Middle frontal gyrus (tissue), 1 donor: ENCODE measurements at regions not wholly inside any gene's neighbourhood (a gene's known extent, or its start where the extent isn't known, plus 50 kb on each side); places are given as distances from the start of the nearest gene placed in this dataset.

Source experiments
- DNase-seq: peaks from one replicate; pipeline ENCODE4 v3.0.0-alpha.2; 2015; ENCODE audit warnings: low spot score; ENCODE audit errors: extremely low spot score

DNA sequence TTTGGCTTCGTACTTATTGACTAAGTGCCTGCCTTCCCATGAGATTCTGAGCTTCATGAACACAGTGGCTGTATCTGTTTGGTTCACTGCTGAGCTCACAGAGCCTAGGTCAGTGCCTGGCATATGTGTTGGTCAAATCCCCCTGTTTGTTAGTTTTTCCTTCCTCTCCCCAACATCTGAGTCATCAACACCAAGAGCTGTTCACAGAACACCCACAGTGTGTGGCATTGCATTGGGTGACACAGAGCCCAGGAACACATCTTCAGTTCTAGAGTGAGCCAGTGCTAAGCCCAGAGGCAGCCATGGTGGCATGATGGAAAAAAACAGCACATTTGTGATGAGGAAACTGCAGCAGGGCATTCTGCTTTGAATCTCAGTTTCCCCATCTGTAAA lies 294.6 kb downstream of the SEC61B start:
- DNase-seq = no peak

DNA sequence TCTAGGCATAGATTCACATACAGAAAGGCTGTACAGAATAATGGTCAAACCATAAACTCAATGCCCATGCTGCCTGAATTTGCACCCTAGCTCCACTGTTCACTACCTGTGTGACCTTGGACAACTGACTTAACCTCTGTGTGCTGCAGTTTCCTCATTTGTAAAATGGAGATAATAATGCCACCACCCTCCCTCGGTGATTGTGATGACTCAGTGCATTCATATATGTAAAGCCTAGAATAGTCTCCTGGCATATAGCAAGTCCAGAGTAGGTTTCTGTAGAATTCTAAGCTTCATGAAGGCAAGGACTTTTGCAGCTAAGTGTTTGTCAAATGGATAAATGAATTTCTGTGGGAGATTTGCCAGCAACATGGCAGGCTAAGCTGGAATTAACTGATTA lies 297.8 kb upstream of the NR4A3 start:
- DNase-seq = no peak

DNA sequence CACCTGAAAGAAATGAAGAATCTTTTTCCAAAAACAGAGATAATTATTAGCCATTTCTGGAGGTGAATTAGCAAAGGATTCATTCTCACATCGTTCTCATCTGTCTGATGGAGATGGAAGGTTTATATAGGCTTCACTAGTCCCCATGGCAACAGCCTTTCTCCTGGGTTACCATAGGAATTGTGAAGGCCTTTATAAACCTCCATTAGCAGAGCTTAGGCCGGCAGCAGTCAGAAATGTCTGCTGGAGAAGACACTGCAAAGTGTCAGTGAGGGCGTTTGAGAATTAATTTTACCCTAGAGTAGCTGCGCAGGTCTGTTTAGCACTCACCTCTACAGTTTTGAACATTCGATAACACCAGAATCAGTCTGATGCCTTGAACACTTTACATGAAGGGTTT lies 290.4 kb upstream of the NR4A3 start:
- DNase-seq = no peak

DNA sequence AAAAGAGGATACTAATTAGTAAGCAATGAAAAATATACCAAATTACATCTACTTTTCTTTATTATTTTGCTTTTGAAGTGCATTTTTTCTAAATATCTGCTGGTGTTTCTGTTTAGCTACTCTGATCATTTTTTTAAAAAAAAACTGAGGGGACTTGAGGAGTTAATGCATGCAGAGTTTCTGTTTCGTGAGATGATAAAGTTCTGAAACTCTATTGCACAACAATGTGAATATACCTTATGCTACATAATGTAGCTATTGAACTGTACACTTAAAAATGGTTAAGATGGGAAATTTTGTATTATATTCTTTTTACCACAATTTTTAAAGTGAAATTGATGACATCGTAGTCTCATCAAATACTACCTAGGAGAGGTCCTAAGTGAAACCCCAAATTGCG lies 288.3 kb upstream of the NR4A3 start:
- no peak for DNase-seq

DNA sequence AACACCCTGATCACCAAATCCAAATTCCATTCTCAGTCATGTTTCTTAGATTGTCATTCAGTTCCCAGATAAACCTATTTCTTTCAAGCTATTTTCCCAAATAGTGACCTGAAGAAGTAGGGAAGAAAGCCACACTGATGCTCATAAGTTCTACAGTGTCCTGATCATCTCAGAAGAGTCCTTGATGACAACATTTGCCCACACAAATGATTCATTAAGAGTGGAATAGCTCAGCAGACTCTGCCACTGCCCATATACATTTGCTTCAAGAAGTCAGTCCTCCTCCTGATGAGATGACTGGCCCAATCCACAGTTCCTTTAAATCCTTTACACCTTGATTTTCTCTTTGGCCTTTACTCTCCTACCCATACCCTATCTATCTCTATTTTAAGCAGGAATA lies 283.7 kb upstream of the NR4A3 start:
- DNase-seq = no peak

DNA sequence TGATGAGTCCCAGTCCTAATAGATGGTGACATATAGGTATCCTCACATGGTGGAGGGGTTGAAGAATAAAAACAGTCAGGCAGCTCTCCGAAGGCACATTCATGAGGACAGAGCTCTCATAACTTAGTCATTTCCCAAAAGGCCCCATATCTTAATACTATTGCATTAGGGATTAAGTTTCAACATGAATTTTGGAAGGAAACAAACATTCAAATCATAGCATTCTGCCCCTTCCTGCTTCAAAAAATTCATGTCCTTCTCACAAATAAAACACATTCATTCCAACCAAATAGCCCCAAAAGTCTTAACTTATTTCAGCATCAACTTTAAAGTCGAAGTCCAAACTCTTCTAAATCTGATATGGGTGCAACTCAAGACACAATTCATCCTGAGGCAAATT lies 277.2 kb upstream of the NR4A3 start:
- no peak for DNase-seq

DNA sequence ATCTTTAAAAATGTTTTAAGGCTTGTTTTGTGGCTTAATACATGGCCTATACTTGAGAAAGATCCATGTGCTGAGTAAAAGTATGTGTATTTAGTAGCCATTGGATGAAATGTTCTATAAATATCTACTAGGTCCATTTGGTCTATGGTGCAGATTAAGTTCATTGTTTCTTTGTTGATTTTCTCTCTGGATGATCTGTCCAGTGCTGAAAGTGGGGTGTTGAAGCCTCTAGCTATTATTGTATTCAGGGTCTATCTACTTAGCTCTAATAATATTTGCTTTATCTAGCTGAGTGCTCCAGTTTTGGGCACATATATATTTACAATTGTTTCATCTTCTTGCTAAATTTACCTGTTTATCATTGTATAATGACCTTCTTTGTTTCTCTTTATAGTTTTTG lies 272.2 kb upstream of the NR4A3 start:
- no peak for DNase-seq

DNA sequence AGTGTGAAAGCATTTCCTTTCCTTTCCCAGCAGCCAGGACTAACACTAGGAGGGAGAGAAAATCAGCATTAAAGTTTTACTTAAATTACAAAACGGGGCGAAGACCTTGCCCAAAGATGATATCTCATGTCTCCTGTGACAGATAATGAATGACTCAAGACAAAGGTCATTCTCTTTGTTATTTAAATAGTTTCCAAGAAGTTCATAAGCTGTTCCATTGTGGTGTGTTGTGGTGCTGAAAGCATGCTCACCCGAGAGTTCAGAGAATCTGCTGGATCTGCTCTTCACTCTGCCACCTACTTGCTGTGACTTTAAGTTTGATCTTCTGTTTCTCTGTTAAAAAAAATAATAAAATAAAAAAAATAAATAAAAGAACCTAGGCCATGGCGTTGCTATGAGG lies 265.9 kb upstream of the NR4A3 start:
- no peak for DNase-seq

DNA sequence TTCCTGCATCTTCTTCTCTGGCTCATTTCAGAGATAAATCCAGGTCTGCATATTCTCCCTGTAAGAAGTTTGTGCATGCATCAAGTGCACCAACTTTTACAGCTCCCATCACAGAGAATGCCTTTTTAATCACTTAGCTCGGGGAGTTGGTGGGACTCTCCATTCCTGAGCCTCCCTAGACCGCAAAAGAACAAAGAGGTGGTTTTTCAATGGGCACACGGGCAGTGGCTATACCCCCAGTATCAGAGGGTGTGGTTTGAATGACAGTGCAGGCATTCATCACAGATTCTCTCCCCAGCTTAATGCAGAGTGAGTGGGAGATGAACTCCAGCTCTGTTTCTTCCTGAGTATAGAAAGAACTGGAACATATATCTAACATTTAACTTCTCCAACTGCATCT lies 264.7 kb upstream of the NR4A3 start:
- no peak for DNase-seq

DNA sequence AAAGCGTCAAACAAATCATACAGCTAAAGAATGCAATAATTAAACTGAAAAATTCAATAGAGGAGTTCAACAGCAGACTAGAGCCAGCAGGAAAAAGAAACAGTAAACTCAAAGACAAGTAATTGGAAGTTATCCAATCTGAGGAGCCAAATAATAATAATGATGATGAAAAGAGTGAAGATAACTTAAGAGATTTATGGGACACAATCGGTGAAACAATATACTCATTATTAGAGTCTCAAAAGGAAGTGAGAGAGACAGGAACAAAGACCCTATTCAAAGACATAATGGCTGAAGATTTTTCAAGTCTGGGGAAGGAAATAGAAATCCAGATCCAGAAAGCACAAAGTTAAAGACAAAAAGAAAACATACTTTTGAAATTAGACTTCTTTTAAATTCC lies 263.9 kb upstream of the NR4A3 start:
- no peak for DNase-seq

DNA sequence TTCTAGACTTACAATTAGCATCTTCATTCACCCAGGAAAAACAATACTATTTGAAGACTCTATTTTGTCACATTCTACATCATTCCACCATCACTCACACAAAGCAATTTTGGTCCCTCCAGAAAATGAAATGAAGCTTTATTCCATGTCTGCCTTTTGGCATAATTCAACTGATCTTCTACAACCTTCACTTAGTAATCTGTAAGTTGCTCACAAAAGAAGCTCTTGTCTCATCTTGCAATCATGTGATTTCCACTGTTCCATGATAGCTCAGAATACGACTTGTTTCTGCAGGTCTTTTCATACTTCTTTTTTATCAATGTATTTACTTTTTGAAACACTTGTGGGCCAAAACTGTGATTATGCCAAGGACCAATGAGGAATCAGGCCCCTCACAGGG lies 261.9 kb upstream of the NR4A3 start:
- no peak for DNase-seq

DNA sequence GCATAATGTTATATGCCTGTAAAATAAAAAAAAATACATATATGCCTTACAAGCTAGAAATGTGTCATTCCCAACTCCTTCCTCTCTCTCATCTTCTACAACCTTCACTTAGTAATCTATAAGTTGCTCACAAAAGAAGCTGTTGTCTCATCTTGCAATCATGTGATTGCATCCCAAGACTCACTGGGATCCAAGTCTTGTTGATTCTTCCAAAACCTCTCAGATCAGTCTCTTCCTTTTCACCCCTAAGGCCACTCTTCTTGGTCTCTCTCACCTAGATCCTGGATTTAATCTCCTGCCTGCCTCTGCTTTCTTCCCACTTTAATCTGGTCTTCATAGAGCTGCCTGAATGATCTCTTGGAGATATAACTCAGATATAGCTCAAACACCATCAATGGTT lies 261.1 kb upstream of the NR4A3 start:
- no peak for DNase-seq

DNA sequence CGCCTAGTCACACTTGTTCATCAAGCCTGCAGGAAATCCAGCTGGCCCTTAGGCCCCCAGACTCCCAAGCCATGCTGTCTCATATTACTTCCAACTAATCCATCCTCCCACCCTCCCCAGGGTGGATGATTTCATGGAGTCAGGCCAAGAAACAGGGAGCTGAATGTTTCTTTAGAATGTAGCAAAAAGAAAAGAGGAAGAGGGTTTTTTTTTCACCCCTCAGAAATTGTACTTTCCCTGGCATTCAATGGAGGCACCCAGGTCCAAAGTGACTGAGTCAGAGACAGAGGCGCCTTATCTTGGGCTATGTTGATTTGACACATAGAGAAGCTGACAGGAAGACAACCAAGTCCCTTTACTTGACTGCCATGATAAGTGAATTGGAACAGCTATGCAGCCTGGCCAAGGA lies 260.2 kb upstream of the NR4A3 start:
- DNase-seq = no peak

DNA sequence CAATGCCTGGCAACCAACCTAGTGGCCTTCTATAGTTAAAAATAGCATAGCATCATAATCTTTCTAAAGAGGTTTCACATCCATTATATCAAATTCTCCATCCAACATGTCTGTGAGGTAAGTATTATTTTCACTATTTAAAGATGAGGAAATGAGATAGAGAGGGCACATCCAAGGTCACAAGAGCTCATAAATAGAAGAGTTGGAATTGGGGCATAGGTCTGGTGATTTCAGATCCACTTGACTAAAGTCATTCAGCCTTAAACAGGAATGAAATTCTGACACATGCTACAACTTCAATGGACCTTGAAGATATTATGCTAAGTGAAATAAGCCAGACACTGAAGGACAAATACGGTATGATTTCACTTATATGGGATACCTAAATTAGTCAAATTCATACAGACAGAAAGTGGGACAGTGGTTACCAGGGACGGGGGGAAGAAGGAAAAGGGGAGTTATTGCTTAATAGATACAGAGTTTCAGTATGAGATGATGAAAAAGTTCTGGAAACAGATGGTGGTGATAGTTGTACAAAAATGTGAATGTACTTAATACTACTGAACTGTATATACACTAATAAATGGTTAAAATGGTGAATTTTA lies 259.6 kb upstream of the NR4A3 start:
- DNase-seq = no peak

DNA sequence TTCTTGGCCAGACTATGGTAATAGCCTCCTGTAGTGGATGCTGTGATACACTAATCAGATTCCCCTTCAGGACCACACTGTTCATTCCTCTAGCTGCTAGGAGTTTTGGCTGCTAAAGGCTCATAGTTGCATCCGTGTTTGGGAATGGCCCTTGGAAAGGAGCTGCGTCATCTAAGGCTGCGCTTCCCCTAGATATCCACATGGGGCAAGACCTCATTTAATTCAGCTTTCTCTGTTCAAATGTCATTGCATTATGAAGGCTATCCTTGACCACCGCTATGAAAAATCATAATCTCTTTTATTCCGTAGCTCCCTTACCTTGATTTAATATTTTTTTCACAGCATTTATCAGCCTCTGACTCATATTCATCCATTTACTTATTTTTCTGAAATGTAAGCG lies 258.3 kb upstream of the NR4A3 start:
- no peak for DNase-seq

DNA sequence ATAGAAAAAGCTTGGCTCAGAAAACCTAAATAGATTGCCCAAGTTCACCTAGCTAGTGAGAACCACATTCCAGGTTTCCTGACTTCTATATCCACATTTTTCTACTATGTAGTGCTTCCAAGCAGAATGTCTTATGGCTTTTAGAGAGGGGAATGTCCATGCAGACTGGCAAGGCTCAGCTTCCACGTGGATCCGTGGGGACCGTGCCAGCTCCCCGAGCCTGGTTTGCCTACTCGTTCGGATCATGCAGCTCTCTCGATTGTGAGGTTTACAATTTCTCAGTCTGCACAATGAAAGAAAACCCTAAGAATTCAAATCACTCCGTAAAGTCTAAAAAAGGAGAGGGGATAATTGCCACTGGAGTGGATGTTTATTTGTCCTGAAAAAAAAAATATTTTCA lies 256.5 kb upstream of the NR4A3 start:
- DNase-seq = no peak

DNA sequence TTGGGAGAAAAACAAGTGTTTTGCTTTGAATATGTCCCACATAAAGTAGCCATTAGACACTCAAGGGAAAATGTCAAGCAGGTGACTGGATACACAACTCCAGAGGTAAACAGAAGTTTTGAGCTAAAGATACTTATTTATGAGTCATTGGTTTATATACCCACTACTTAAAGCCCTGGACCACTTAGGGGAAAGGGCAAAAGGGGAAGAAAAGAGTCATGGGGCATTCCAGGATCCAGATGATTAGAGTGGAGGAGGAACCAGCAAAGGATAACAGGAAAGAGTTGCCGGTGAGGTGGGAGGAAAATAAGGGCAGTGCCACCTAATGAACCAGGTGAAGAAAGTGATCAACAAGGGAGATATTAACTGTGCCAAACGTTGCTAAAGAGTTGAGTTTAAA lies 254.2 kb upstream of the NR4A3 start:
- DNase-seq = no peak

DNA sequence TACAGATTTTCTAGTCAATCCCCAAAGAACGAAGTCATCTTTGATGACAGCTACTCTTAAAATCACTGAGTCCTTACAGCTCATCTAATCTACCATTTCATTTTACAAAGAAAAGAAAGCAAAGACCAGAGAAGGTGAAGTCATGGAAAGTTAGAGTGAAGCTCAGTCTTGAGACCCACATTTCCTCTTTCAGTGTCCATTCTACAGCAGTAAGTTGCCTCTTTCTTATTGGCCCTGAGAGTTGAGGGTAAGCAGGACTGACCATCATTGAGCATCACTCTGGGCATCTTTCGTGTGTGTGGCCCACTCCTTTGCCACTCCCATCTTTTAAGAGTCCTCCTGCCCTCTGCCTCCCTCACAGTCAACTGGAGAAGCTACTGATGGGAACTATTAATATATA lies 251.8 kb upstream of the NR4A3 start:
- no peak for DNase-seq

DNA sequence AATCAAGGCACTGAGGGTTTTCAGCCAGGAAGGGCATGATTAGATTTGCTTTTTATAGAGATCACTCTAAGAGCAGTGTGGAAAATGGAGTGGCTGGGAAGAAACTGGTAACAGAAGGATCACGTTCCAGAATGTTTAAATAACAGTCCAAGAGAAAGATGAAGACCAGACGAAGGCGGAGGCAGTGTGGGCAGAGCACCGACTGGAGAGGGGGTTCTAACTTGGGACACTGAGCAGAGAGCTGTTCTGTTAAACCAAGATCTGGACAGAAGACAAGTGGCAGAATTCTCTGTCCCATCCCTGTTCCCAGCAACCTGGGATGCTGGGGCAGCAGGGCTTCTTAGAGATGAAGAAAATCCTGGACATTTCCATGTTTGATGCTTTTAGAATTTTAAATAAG lies 249.1 kb upstream of the NR4A3 start:
- no peak for DNase-seq

DNA sequence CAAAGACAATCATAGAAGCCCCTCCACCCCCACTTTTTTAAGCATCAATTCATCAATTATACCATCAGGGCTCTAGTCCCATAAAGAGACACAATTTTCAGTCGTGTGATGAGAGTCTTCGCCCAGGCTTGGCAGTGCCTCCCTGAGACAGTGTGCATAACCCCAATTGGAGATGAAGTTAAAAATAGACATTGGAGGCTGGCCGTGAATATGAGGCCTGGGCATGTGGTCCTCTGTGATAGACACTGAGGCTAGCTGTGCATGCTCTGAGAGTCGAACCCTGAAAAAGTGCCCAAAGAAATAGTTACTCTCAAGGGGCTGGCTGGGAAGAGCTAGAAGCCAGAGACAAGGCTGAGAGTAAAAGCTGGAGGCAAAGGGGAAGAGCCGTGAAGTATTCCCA lies 248.6 kb upstream of the NR4A3 start:
- no peak for DNase-seq

DNA sequence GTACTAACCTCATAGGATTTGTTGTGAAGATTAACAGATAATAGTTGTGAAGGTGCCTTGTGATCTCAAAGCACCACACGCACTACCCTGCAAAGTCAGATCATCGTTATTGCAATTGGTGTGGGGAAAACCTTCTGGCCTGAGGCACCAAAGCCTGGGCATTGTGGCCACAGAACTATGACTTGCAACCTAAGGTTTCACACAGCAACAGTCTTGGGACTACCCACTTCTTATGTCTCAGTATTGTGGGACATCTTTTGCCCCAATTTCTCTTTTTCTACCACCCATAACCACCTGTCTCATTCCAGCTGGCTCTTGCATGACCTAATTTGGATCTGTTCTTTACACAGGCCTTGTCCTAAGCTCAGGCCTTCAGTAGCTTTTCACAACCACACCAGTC lies 247.8 kb upstream of the NR4A3 start:
- no peak for DNase-seq

DNA sequence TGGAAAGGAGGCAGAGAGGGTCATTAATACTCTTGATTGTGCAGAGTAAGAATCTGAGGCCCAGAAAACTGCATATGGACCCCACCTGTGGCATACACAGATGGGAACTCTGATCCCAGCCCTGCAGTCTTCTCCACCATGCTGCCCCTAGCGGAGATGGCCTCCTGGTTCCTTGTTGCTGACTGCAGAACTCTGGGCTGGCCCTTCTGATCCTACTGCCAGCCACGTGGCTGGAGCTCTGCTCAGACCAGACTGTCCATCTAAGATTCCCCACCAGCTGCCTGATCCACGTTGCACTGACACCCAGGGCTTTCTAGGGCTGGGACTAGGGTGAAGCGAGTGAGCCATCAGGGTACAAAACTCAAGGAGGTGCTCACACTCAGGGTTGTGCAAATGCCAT lies 245.7 kb upstream of the NR4A3 start:
- no peak for DNase-seq

DNA sequence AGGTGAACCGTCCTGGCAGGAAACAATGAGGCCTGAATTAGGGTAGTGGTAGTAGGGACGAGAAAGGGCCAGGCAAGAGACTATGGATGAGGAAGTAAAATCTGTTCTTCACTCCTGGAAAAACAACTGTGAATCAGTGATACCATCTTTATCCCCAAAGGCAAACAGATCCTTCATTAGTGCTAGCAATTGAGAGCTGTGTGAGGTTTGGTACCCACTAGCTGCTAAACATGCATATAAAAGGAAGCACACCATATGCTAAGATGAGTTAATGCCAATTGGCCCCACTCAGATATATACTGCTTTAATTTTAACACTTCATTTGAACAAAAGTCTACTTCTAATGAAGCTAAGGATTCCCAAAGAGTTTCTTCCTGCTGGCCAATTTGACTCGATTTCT lies 244.8 kb upstream of the NR4A3 start:
- DNase-seq = no peak

DNA sequence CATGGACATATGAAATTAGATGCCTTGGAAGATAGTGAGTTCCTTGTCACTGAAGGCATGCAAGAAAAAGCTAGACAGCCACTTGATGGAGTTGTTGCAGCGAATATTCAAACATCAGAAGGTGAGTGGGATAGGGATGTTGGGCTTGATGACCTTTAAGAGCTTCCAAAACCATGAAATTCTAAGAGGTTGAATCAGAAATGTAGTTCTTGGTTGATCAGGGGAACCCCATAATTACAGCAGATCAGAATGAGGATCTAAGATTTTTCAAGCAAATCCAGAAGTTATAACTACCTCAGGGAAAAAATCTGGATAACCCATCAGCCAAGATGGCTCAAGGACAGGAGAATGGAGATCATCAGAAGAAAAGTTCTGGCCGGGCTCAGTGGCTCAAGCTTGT lies 244.3 kb upstream of the NR4A3 start:
- no peak for DNase-seq
